Fibroblast of skin of right quadriceps (primary cell): ENCODE measurements at regions not wholly inside any gene's neighbourhood (a gene's known extent, or its start where the extent isn't known, plus 50 kb on each side); places are given as distances from the start of the nearest gene placed in this dataset.
"Not testable (repeated sequence)": the region's sequence is repeated elsewhere in the genome, so short reads cannot be mapped to it uniquely, and the experiment has no call there.

Experiments used
- DNase-seq: peaks from one replicate; pipeline ENCODE4 v3.0.0-alpha.2; 2013

DNA sequence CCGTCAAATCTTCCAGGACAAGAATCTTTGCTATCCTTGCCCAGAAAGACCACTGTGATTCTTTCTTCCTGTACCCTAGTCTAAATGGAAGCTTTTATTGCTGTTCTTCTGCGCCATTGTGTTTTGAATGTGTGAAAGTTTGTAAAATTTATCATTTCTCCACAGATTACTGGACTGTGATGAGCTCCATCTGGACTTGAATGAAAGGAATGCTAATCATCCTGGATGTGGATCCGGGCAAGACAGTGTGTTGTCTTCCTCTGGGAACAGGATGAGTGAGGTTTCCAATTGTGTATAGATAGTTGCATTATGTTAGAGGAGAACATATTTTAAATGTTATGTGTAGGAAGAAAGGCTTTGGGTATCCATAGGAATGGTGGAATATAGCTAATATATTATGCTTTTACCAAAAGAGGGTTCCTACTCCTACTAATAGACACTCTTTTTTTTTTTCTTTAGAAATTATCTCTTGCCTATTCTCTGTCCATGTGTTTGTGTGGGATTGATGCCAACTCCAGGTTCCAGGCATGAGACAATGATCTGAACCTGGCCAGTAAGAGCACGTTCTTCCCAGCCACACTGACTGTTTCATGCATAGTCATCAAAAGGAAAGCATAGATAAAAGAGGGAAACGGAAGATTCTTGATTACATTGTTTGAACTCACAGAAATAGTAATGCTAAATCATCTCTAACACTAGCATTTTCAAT is 803.6 kb upstream of the ADGRL3 start:
- DNase-seq: no peak

- no peak for DNase-seq
Measured at GRCh38 chr4:60400593-60400992, 799.5 kb upstream of the ADGRL3 start.

GRCh38 chr4:60404027-60404426 is 796.1 kb upstream of the ADGRL3 start:
- DNase-seq: no peak

- no peak for DNase-seq
Measured at GRCh38 chr4:60422439-60422838, 777.7 kb upstream of the ADGRL3 start.

DNA sequence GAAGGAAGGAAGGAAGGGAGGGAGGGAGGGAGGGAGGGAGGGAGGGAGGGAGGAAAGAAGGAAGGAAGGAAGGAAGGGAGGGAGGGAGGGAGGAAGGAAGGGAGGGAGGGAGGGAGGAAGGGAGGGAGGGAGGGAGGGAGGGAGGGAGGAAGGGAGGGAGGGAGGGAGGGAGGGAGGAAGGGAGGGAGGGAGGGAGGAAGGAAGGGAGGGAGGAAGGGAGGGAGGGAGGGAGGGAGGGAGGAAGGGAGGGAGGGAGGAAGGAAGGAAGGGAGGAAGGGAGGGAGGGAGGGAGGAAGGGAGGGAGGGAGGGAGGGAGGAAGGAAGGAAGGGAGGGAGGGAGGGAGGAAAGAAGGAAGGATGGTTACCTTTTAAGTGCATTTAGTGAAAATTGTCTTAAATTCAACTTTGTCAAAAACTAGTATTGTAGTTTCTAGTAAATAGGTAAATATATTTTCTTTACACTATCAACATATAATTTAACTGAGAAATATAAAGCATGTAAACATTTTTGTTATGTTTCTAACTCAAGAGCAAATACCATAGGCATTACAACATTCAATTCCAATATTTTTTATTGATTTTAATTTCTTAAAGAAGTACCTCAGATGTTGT is 776.4 kb upstream of the ADGRL3 start:
- not testable (repeated sequence) for DNase-seq

DNA sequence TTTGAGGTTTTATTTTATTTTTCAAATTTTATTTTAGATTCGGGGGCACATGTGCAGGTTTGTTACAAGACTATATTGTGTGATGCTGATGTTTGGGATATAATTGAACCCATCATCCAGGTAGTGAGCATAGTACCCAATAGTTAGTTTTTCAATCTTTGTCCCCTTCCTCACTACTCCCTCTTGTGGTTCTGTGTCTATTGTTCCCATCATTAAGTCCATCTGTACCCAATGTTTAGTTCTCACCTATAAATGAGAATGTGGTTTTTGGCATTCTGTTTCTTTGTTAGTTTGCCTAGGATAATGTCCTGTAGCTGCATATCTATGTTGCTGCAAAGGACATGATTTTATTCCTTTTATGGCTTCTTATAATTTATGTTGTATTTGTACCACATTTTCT is 767.2 kb upstream of the ADGRL3 start:
- DNase-seq: no peak

- DNase-seq: no peak
Measured at GRCh38 chr4:60443068-60443467, 757.1 kb upstream of the ADGRL3 start.

- no peak for DNase-seq
Measured at GRCh38 chr4:60443796-60444195, 756.3 kb upstream of the ADGRL3 start.

DNA sequence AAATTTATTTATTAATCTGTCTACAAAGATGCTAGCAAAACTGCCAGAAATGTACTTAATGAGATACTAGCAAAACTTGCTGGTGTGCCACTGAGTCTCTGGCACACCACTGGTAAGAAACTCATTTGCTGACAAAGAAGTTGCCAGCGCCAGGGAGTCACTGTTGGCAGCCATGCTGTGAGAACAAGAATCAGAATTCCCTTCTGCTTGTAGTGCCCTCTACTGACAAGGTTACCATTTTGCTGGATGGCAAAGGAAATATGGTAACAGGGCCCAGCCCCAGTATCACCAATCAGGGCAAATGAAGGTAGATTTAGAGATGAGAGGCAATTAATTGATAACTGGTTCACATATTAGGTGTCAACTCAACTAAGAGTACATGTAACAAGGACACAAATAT is 750.1 kb upstream of the ADGRL3 start:
- DNase-seq: no peak

GRCh38 chr4:60452266-60452665 is 747.9 kb upstream of the ADGRL3 start:
- no peak for DNase-seq

DNA sequence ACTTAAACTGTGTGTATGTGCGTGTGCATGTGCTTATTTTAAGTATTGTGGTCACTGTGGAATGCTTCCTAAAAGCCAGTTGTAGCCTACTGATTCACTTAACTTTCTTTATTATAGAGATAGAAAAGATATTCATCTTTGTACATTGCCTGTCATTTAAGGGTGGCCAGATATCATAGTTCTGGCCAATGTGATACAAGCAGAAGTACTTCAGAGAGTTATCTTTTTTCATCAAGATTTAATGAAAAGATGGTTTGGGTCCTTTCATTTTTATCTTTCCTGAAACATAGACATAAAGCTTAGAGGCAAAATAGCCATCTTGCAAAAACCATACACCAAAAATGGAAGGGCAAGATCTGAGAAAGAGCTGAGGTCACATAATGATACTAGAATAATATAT is 744.7 kb upstream of the ADGRL3 start:
- no peak for DNase-seq

DNA sequence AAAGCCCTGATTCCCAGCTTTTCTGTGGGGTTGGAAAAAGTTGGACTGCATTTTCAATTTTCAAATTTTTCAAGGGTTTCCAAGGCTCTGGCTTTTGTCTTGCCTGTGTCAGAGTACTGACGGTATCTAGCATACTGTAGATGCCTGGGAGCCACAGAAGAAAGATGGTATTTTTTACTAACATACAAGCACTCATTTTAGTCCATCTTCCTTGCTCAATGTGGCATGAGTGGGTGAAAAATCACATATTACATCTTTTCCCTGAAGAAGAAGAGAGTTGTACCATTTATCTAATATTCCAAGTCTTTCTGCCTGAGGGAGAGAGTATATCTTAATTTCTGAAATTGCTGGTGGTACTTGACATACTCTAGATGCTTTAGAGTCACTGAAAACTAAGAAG is 738.6 kb upstream of the ADGRL3 start:
- no peak for DNase-seq

- DNase-seq: no peak
Measured at GRCh38 chr4:60463857-60464502, 736.1 kb upstream of the ADGRL3 start.

DNA sequence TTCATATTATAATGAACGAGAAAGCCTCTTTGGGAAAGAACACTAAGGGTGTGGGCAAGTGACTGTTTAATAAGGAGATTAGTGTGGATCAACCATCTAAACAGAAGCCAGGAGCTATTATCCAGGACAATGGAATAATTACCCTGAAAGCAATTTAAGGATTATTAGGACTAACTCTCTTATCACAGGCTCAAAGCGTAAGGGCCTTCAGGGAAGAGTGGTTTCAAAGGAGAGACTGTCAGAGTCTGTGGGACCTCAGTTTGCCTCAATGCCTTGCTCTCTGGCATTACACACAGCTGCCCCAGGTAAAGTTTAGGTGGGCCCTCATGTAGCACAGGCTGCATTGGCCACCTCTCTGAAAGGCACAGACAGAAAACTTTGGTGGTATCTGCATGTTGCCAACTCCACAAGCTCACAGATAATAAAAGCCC is 717.2 kb upstream of the ADGRL3 start:
- DNase-seq: no peak

- peak; percentile 4 for DNase-seq
Measured at GRCh38 chr4:60485276-60485675, 714.9 kb upstream of the ADGRL3 start.

DNA sequence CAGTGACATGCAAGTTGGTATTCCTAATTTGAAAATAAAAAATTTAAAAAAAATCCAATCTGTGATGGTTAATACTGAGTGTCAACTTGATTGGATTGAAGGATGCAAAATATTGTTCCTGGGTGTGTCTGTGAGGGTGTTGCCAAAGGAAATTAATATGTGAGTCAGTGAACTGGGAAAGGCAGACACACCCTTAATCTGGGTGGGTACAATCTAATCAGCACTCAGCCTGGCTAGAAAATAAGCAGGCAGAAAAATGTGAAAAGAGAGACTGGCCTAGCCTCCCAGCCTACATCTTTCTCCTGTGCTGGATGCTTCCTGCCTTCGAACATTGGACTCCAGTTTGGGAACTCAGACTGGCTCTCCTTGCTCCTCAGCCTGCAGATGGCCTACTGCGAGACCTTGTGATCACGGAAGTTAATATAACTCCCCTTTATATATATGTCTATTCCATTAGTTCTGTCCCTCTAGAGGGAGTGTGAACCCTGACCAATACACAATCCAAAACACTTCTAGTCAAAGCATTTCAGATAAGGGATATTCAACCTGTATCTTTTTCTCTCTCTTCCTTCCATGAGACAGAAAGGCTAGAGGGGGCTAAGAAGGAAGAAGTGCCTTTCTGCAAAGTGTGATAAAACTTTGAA is 712.9 kb upstream of the ADGRL3 start:
- not testable (repeated sequence) for DNase-seq

GRCh38 chr4:60500810-60501209 is 699.3 kb upstream of the ADGRL3 start:
- DNase-seq: no peak

GRCh38 chr4:60502733-60503132 is 697.4 kb upstream of the ADGRL3 start:
- DNase-seq: no peak

DNA sequence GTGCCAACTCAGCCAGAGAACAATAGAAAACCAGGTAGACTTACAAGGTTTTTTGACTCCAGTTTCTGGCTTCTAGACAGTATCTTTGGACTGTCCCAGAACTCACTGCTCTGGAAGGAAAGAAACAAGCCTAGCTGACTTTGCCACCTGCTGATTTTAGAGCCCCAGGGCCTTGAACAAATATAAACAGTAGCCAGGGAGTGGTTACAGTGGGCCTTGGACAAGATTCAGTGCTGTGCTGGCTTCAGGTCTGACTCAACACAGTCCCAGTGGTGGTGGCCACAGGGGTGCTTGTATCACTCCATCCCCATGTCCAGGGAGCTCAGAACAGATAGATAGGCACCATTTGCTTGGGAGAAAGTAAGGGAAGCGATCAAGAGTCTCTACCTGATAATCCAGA is 694.1 kb upstream of the ADGRL3 start:
- no peak for DNase-seq

DNA sequence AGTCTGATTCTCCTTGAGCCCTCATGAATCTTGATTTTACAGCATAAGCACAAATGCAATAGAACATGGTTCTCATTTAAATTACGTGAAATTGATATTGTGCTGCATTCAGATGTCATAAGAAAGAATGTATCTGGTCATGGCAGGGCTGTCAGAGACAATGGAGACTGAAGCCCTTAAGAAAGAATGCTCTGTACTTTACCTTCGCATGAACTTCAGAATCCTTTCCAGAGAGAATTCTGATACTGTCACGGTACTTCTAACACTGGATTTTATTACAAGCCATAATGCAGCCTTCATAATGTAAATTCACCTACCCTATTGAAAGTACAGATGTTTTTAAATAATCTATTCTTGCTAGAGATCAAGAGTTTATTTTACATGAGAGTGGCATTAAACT is 677.9 kb upstream of the ADGRL3 start:
- no peak for DNase-seq

DNA sequence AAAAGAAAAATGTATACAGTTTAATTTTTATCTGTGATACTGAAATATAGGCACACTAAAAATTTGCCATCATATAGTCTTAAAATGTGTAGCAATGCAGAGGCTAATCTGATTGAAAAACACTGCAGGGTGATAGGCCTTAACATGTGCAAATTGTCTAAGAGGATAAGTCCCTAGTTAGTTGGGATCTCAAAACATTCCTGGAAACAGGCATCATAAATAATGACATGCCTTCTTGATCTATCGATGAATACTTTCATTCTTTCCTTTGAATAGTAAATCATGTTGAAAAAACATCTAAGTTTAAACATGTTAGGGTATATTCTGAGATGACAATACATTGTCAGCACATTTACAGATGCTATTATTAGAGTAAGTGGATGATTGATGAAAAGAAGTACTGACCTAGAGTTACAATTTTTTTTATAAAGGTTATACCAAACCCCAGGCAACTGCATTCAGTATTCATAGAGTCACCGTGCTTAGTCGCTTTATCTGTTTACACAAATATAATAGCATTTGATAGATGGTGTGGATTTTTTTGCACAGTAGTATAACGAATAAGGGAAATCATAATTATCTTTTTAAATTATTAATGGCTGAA is 668.2 kb upstream of the ADGRL3 start:
- DNase-seq: no peak

GRCh38 chr4:60544981-60545380 is 655.1 kb upstream of the ADGRL3 start:
- no peak for DNase-seq

GRCh38 chr4:60562334-60562733 is 637.8 kb upstream of the ADGRL3 start:
- no peak for DNase-seq
